GM08714 (cell line): ENCODE measurements at regions not wholly inside any gene's neighbourhood (a gene's known extent, or its start where the extent isn't known, plus 50 kb on each side); places are given as distances from the start of the nearest gene placed in this dataset.

ENCODE experiments used
- H3K4me3 ChIP-seq: fragments of 200-500 bp; sonication (Bioruptor generic); 2 replicates; pipeline ENCODE4 v1.5.1; 2014; ENCODE audit warnings: mild to moderate bottlenecking, low read length, inconsistent platforms
- ZNF274 ChIP-seq: IDR thresholded peaks from 2 replicates; pipeline ENCODE4 v1.6.1; 2012; ENCODE audit warnings: mild to moderate bottlenecking, low read depth, low read length

DNA sequence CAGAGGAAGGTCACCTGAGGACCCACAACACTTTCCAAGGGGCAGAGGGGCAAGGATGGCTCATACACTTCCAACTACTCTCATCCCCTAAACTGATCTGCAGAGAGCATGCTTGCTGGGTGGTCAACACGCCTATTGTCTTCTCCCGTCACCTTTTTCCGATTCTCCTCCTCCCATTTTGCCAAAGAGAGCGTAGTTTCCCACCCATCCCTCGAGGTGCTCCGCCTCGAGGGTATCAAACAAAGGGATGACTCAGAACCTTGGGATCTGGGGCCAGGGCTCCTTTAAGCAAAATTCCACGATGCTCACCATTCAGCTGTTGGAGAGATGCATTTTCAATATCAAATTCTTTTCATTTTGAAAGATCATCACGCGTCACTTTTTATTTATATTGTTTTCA is 507.5 kb upstream of the SULF2 start:
- no peak overlapping the region for H3K4me3 ChIP-seq
- TF ChIP-seq ZNF274, result no peak

DNA sequence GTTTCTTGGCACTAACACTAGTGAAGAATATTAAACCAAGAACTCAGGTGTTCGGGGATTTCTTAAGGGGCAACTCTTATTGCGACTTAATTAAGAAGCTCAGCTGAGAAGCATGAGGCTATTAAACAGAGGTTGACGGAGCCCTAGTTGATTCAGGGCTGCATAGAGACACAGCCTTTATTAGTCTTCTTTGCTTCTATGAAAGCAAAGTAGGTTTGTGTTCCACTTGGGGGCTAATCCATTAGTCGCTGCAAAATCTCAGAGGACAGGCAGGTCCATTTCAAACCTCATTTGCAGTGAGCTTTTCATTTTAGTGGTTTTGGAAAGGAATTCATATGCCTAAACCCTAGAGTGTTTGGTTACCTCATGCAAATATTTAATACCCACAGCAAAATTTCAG is 506.6 kb upstream of the SULF2 start:
- TF ChIP-seq ZNF274, result no peak
- H3K4me3 ChIP-seq, result no peak overlapping the region

DNA sequence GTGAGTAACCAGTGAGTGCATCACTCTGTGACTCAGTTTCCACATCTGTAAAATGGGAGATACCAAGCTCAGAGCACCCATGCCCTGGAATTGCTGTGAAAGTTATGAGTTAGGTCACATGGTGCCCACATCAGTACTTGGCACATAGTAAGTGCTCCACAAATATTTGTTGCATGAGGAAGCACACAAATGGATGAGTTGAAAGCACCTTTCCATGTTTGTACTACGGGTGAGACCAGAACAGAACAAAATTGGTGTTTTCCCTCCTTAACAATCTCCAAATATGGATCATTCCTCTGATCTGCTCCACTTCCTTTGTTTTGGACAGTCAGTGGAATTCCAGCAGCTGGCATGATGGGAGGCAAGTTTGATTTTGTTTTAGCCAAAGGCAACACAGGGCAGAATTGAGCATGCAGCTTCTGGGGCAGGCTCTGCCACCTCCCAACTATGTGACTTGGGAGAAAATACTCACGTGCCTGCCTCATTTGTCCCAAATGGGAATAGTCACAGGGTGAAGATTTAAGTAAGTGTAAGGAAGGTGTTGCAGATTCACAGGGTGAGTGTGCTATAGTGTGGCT is 503.7 kb upstream of the SULF2 start:
- TF ChIP-seq ZNF274, result no peak
- no peak overlapping the region for H3K4me3 ChIP-seq

DNA sequence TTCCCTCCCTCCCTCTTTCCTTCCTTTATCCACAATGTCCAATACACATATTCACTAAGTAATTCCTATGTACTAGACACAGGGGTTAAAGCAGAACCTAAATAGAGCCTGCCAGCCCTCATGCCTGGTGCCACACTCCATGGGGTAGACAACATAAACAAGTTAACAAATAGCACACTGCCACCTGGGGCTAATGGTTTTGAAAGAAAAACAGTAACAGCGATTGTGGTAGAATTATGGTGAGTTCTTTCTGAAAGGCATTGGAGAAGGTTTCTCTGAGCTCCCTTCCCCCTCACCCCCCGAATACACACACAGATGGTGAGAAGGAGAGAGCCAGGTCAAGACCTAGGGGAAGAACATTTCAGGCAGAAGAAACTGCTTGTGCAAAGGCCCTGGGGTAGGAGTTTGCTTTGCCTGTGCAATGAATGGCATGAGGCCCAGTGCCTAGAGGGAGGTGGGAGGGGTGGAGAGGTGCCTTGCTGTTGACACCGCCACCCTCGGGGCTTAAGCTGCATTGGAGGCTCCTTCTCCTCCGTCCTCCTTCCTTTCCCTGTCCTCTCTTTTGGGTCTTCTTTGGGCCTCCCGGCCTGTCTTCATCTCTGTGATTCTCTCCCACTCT is 502.4 kb upstream of the SULF2 start:
- H3K4me3 ChIP-seq, result no peak overlapping the region
- TF ChIP-seq ZNF274, result no peak

- TF ChIP-seq ZNF274, result no peak
- no peak overlapping the region for H3K4me3 ChIP-seq
These were observed 501.8 kb upstream of the SULF2 start for GRCh38 chr20:48287021-48287494.

DNA sequence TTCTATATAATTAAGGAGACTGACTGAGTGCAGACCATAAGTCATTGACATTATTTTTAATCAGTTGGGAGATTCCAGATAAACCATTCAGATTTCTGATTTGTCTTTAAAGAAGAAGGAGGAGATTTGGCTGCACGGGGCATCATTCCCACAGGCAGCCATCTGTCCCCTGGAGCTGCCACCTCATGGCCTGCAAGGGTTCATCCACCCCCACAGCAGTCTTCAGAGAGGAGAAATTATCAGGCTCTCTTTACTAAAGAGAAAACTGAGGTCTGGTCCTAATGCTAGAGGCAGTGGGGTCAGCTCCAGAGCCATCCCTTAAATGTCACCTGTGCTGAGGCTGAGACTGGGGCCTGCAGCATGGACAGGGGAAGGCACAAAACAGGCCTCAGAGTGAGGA is 501.3 kb upstream of the SULF2 start:
- TF ChIP-seq ZNF274, result no peak
- no peak overlapping the region for H3K4me3 ChIP-seq

DNA sequence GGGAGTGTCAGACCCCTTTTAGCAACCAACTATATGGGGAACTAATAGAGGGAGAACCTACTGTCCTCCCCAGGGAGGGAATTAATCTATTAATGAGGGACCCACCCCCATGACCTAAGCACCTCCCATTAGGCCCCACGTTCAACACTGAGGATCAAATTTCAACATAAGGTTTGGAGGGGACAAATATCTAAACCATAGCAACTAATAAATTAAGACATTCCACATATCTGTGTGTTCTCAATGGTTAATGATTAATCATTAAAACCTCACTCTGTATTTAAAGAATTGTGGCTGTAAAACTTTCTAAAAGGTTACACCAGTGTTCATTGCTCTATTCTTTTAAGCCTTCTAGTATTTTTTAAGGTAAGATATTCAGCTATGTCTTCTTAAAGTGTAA is 500.4 kb upstream of the SULF2 start:
- TF ChIP-seq ZNF274, result no peak
- no peak overlapping the region for H3K4me3 ChIP-seq

GRCh38 chr20:48284837-48285236 is 499.6 kb upstream of the SULF2 start:
- no peak for TF ChIP-seq ZNF274

DNA sequence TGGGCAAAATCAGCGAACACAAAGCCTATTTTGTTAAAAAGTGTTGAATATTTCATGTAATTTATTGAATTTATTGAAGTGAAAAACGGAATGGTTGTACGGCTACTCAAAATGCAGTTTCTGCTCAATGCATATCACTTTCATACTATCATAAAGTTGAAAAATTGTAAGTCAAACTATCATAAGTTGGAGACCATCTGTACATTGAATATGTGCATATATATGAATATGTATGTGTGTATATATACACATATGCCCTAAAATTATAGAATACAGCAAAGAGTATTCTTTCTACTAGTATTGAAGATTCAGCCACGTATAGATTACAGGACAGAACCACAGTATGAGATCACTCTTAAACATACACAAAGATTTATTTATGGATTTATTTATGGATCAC is 499.0 kb upstream of the SULF2 start:
- TF ChIP-seq ZNF274, result no peak
- H3K4me3 ChIP-seq, result no peak overlapping the region

More at GRCh38 chr20:48284837-48285236, 499.6 kb upstream of the SULF2 start:
- H3K4me3 ChIP-seq, result no peak overlapping the region

DNA sequence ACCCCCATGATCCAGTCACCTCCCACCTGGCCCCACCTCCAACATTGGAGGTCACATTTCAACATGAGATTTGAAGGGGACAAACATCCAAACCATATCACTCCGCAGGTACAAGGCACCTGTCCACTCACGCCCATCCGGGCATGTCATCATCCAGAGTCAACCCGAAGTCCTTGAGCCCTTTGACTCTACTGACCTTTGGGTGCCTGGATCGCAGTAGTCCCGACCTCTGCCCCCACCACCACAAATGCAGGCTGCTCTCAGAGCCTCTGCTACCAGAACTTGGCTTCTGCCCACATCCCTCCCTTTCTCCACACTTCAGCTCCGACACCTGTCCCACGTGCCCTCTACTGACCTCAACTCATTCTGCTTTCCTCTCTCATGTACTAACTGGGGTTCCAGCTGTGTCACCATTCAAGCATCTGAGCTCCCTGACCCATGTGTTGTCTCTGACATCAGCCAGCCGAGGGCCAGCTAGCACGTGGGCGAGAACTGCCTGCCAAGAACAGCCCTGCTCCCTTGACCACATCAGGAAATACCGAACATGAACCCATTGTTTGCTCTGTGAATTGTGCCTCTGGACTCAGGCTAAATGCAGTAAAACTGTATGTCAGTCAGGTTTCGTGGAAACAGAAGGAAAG is 498.3 kb upstream of the SULF2 start:
- H3K4me3 ChIP-seq, result no peak overlapping the region

GRCh38 chr20:48282591-48283228 is 497.4 kb upstream of the SULF2 start:
- no peak for TF ChIP-seq ZNF274

More for the DNA sequence above, 498.3 kb upstream of the SULF2 start:
- TF ChIP-seq ZNF274, result no peak

DNA sequence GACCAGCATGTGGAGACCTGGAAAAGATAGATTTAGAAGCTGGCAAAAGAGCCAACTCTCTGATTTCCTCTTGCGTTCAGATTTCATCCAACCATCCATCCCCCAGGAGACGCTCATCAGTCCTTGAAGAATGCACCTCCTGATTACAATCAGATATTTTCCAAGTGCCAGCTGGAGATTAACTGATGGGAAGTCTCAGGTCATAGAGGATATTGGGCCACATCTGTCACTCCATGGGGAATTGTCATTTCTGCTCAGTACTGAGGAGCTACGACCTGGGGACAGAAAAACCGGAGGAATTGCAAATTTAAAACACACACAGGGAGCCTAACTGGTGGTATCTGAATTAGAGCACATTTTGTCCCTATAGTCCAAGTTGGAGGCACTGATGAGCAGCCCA is 496.2 kb upstream of the SULF2 start:
- H3K4me3 ChIP-seq, result no peak overlapping the region
- TF ChIP-seq ZNF274, result no peak

More at GRCh38 chr20:48282591-48283228, 497.4 kb upstream of the SULF2 start:
- no peak overlapping the region for H3K4me3 ChIP-seq

GRCh38 chr20:48278961-48279481 is 493.7 kb upstream of the SULF2 start:
- no peak for TF ChIP-seq ZNF274
- no peak overlapping the region for H3K4me3 ChIP-seq

DNA sequence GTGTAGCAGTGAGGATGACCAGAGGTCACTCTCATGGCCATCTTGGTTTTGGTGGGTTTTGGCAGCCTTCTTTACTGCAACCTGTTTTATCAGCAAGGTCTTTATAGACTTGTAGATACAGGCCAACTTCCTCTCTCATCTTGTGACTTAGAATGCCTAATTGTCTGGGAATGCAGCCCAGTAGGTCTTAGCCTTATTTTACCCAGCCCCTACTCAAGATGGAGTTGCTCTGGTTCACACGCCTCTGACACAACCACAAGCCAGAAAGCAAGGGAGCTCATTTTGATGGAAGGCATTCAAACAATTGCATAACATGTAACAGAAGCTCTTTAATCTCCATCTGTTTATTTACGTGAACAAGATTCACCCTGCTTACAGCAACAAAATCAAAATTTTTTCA is 492.0 kb upstream of the SULF2 start:
- TF ChIP-seq ZNF274, result no peak
- H3K4me3 ChIP-seq, result no peak overlapping the region

GRCh38 chr20:48276021-48276342 is 490.7 kb upstream of the SULF2 start:
- TF ChIP-seq ZNF274, result no peak
- no peak overlapping the region for H3K4me3 ChIP-seq
